ENCODE measurements at regions not wholly inside any gene's neighbourhood (a gene's known extent, or its start where the extent isn't known, plus 50 kb on each side); places are given as distances from the start of the nearest gene placed in this dataset.

DNA sequence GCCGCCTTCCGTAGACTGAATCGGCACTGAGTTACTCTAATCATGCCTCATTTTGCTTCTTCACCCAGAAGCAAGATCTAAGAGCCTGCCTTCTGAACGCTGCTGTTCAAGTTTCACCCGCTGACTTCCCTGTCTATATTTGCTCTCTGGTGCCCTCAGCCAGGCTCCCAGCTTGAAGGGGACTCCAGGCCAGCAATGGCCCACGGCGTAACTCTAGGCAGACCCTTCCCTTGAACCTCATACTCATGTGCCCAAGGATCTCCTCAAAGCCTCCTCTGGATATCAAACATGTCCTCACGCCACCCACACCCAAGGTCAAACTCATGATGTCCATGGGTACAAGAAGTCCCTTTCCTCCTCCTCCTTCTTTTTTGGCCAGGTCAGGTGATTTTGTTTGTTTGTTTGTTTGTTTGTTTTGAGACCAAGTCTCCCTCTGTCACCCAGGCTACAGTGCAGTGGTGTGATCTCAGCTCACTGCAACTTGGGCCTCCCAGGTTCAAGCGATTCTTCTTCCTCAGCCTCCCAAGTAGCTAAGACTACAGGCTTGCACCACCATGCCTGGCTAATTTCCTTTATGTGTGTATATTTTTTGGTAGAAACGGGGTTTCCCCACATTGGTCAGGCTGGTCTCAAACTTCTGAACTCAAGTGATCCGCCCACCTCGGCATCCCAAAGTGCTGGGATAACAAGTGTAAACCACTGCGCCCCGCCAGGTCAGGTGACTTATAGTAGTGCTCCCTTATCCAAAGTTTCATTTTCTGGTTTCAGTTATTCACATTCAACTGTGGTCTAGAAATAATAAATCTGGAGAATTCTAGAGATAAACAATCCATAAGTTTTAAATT lies 239.0 kb downstream of the SYK start:
- in situ Hi-C loops (cut with MboI; ENCODE audit: low pct_unique_long_range_greater_than_20kb, low sequenced_read_pairs, unreplicated experiment), result no loop called here
- TF ChIP-seq, protein P1, sequence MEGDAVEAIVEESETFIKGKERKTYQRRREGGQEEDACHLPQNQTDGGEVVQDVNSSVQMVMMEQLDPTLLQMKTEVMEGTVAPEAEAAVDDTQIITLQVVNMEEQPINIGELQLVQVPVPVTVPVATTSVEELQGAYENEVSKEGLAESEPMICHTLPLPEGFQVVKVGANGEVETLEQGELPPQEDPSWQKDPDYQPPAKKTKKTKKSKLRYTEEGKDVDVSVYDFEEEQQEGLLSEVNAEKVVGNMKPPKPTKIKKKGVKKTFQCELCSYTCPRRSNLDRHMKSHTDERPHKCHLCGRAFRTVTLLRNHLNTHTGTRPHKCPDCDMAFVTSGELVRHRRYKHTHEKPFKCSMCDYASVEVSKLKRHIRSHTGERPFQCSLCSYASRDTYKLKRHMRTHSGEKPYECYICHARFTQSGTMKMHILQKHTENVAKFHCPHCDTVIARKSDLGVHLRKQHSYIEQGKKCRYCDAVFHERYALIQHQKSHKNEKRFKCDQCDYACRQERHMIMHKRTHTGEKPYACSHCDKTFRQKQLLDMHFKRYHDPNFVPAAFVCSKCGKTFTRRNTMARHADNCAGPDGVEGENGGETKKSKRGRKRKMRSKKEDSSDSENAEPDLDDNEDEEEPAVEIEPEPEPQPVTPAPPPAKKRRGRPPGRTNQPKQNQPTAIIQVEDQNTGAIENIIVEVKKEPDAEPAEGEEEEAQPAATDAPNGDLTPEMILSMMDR (IDR thresholded peaks at IDR 0.05; ENCODE audit: extremely low read depth, insufficient read depth, missing control alignments), result no peak
- DNase-seq (ENCODE audit: low spot score), result no peak

DNA sequence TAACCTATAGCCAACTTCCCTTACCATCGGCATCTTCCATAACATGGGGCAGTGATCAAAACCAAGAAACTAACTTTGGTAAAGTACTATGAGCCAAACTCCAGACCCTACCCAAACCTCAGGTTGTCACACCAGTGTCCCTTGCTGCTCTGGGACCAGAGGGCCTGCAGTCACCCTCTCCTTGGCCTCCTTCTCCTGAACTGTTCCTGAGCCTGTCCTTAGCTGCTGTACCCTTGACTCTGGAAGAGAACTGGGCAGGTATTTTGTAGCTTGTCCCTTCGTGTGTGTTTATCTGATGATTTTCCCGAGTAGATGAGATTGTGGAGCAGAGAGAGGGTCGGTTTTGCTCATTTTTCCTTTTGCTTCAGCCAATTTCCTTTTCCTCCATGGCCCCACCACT lies 240.4 kb downstream of the SYK start:
- in situ Hi-C loops (cut with MboI; ENCODE audit: low pct_unique_long_range_greater_than_20kb, low sequenced_read_pairs, unreplicated experiment), result no loop called here
- TF ChIP-seq, protein P1 (IDR thresholded peaks at IDR 0.05; ENCODE audit: extremely low read depth, insufficient read depth, missing control alignments), result no peak
- DNase-seq (ENCODE audit: low spot score), result no peak

DNA sequence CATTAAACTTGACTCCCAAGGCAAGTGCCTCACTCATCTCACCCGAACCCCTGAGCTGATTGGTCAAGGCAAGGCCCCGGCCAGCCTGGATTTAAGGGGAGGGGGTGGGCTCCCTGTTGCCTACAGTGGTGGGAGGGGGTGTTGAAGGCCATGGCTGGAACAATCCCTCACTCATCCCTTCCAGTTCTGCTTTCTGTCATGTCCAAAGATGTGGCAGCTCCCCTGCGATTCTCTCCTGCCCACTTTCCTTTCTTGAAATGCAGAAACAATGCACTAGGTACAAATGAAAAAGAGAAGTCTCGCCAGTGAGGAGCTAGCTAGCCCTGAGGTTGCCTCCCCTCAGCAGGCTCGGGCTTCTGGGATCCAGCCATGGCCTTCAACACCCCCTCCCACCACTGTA lies 240.9 kb downstream of the SYK start:
- in situ Hi-C loops (cut with MboI; ENCODE audit: low pct_unique_long_range_greater_than_20kb, low sequenced_read_pairs, unreplicated experiment), result no loop called here
- TF ChIP-seq, protein P1 (IDR thresholded peaks at IDR 0.05; ENCODE audit: extremely low read depth, insufficient read depth, missing control alignments), result no peak
- DNase-seq (ENCODE audit: low spot score), result no peak

DNA sequence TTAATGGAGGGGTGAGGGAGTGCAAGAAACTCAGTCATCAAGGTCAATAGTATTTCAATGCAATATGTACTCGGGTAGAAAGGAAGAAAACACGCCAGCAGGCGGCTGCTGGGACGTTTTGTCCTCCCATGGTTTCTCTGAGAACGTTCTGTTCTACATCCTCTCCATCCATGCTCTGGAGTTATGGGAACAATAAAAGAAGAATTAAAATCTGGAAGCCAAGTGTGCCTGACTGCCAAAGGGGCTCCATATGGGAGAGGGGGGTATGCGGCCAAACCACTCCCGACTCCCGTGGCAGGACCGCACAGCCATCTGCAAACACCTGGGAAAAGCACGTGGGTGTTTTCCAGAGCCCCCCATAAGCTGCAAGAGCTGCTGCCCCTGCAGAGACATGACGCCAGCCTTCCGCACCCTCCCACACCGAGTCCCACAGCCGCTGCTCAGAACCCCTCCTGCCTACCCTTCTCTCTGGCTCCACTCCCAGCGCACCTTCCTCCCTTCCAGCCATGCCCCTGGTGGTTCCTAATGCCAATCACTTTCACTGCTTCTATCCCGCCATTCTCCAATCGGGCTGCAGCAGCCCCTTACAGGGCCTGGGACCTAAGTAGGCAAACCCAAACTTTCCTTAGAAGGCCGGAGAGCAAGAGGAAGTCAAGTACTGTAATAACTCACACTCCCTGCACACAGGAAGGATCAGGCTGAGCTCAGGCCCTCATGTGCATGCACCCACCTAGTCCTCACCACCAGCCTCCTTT lies 241.6 kb downstream of the SYK start:
- TF ChIP-seq, protein P1 (IDR thresholded peaks at IDR 0.05; ENCODE audit: extremely low read depth, insufficient read depth, missing control alignments), result no peak
- DNase-seq (ENCODE audit: low spot score), result no peak
- in situ Hi-C loops (cut with MboI; ENCODE audit: low pct_unique_long_range_greater_than_20kb, low sequenced_read_pairs, unreplicated experiment), result no loop called here

DNA sequence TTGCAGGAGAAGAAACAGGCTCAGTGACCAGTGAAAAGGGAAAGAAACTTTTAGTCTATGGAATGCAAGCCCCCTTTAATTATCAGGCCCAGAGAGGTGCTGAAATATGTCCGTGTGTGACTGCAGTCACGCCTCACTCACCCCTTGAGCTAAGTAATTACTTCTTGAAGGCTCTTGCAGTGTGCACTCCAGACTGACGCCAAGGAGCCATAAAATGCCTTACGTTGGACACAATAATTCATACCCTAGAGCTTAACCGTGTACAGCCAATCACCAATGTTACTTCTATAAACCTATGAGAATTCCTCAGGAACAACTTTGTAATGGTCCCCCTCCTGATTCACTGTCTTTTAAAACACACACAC lies 242.2 kb downstream of the SYK start:
- DNase-seq (ENCODE audit: low spot score), result no peak
- in situ Hi-C loops (cut with MboI; ENCODE audit: low pct_unique_long_range_greater_than_20kb, low sequenced_read_pairs, unreplicated experiment), result no loop called here

DNA sequence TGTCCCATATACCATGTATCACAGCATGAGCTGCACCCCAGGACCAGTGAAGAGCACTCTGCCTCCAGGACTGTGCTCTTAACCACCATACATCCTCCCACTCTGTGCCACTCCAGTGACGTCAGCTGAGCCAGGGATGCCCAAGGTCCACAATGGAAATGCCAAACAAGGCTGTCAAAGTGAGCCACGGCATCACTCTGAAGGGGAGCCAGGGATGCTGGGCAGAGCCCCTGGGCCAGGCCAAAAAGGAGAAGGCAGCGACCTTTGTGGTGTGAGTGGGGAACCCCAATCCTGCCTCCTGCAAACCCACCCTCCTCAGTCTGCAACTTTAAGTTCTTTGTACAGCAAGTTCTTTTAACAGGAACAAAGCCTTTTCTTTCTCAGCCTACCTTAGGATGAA lies 242.7 kb downstream of the SYK start:
- in situ Hi-C loops (cut with MboI; ENCODE audit: low pct_unique_long_range_greater_than_20kb, low sequenced_read_pairs, unreplicated experiment), result no loop called here
- no peak for DNase-seq (ENCODE audit: low spot score)
- TF ChIP-seq, protein P1 (IDR thresholded peaks at IDR 0.05; ENCODE audit: extremely low read depth, insufficient read depth, missing control alignments), result no peak

More for the DNA sequence above, 242.2 kb downstream of the SYK start:
- TF ChIP-seq, protein P1 (IDR thresholded peaks at IDR 0.05; ENCODE audit: extremely low read depth, insufficient read depth, missing control alignments), result no peak
